Activated naive CD8-positive, alpha-beta T cell treated with anti-CD3 and anti-CD28 coated beads, Interleukin-2, amount 50 U/mL, for 24 hours (primary cell): ENCODE measurements at regions not wholly inside any gene's neighbourhood (a gene's known extent, or its start where the extent isn't known, plus 50 kb on each side); places are given as distances from the start of the nearest gene placed in this dataset.

Experiments used
- ATAC-seq: fragments of 150-1000 bp; cut with Tn5 transposase; one replicate; pipeline ENCODE4 v1.10.0; 2021
- DNase-seq: peaks from one replicate; pipeline ENCODE4 v3.0.0; 2021
- H3K27ac Mint-ChIP-seq: one replicate; pipeline ENCODE4 v1.8.0; 2021; ENCODE audit warnings: mild to moderate bottlenecking, mixed read lengths
- H3K27me3 Mint-ChIP-seq: one replicate; pipeline ENCODE4 v1.8.0; 2021; ENCODE audit warnings: mixed read lengths
- H3K36me3 Mint-ChIP-seq: one replicate; pipeline ENCODE4 v1.8.0; 2021; ENCODE audit warnings: low read depth, mixed read lengths
- H3K4me1 Mint-ChIP-seq: one replicate; pipeline ENCODE4 v1.8.0; 2021; ENCODE audit warnings: mixed read lengths
- H3K4me3 Mint-ChIP-seq: one replicate; pipeline ENCODE4 v1.8.0; 2021; ENCODE audit warnings: mild to moderate bottlenecking, moderate library complexity, mixed read lengths
- H3K9me3 Mint-ChIP-seq: one replicate; pipeline ENCODE4 v1.8.0; 2021; ENCODE audit warnings: mixed read lengths

DNA sequence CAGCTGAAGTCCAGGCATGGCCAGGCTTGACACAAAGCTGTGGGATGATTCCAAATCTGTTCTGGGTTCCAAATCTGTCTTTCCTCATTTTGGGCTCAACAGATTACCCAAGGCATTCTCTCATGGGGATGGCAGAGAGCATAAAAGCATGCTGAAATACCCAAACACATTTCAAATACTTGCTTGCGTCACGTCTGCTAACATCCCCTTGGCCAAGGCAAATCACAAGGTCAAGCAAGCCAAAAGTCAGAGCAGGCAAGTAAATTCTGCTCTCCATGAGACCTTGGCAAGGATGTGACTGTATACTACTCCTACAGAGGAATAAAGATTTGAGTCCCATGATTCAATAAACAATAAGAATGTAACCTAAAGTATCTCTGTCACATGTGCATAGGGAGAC lies 306.7 kb downstream of the EPB41L4A start:
- H3K27ac Mint-ChIP-seq, result no peak overlapping the region
- H3K4me1 Mint-ChIP-seq, result no peaks in the 10 kb centered on the region
- ATAC-seq (no peak), DNase-seq (no peak)
- H3K4me3 Mint-ChIP-seq, result no peak overlapping the region
- peaks cover 2% of the 10 kb centered on the region for H3K27me3 Mint-ChIP-seq
- H3K9me3 Mint-ChIP-seq, result no peaks in the 10 kb centered on the region
- no peaks in the 10 kb centered on the region for H3K36me3 Mint-ChIP-seq

DNA sequence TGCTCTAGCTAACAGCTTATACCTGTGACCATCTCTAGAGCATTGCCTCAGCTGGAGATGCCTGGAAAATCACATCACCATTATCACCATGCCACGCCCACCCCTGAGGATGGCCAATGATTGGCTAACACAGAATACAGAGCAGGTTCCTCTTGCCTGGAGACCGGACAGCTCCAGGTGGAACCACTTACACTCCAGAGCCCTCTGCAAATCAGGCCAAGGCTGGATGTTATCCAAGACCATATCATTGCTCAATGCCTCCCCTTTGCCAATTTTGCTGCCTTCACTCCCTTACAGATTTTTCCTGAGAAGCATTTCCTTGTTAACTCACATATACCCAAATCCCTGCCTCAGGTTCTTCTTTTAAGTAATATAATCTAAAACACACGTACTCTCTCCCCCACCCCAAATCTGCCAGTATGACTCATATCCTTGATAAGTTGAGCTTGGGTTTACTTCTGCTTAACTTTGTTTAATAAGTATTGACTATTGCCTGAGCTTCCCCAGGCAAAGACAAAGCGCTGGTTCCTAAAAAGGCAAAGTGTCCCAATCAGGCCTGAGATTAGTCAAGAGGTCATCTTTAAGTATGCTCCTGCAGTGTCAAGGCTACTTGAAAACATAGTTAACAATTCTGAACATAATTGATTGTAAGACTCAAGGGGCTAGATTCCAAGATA lies 309.6 kb downstream of the EPB41L4A start:
- Mint-ChIP-seq H3K36me3 (no peaks in the 10 kb centered on the region), H3K27me3 (peaks cover 2% of the 10 kb centered on the region), H3K4me3 (no peak overlapping the region), H3K4me1 (no peaks in the 10 kb centered on the region), H3K27ac (no peak overlapping the region), H3K9me3 (no peaks in the 10 kb centered on the region)
- no peak for DNase-seq
- ATAC-seq, result no peak

DNA sequence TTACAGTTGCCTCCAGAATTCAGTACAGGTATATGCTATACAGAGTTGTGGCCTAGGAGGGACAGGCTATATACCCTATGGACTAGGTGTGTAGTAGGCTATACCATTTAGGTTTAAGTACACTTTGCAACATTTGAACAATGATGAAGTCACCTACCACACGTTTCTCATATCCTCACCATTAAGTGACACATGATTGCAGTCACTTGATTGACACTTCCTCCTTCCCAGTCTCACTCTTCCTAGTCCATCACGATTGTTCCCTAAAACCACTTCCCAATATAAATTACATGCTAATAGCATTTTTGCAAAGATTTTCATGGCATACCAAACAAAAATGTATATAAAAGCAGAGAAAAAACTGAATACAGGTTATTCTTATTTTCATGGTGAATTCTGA lies 312.2 kb downstream of the EPB41L4A start:
- H3K4me3 Mint-ChIP-seq, result no peak overlapping the region
- no peaks in the 10 kb centered on the region for H3K4me1 Mint-ChIP-seq
- DNase-seq, result no peak
- no peak for ATAC-seq
- H3K27me3 Mint-ChIP-seq, result peaks cover 2% of the 10 kb centered on the region
- H3K27ac Mint-ChIP-seq, result no peak overlapping the region
- no peaks in the 10 kb centered on the region for H3K36me3 Mint-ChIP-seq
- no peaks in the 10 kb centered on the region for H3K9me3 Mint-ChIP-seq

DNA sequence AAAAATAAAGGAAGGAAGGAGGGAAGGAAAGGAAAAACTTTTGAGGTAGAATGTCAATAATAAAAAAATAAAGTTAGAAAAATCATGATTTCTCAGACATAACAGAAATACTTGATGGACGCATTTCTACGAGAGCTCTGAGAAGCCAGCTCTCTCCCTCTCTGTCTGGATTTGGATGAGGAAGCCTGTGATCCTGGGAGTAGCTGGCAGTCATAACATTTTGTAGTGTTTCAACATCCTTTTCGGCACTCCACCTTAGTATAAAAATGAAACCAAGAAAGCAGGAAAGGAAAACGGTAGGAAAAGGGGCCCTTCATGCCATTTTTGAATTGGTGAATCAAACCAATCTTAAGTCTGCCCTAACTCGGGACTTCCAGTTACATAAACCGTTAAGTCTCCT lies 321.3 kb downstream of the EPB41L4A start:
- Mint-ChIP-seq H3K4me1 (no peaks in the 10 kb centered on the region), H3K9me3 (no peaks in the 10 kb centered on the region), H3K27me3 (peaks cover 2% of the 10 kb centered on the region), H3K27ac (no peak overlapping the region), H3K4me3 (no peak overlapping the region), H3K36me3 (no peaks in the 10 kb centered on the region)
- no peak for ATAC-seq
- DNase-seq, result no peak

DNA sequence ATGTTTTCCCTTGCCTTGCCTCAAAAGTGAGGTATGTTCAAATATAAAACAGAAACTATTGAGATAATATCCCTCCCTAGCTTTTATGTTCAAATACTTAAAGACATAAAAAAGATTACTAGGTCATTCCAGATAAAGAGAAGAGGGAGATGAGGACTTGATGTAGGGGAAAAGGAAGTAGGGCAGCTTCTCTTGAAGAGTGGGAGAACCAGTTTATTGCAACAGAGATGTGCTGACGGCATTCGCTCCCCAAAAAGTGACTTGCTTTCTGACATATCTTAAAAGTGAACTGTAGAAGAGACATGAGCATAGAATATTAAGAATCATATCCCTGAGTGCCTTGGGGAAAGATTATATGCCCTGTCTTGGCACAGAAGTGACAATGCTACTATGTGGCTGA lies 330.2 kb upstream of the NREP start:
- H3K27ac Mint-ChIP-seq, result no peak overlapping the region
- H3K4me1 Mint-ChIP-seq, result no peaks in the 10 kb centered on the region
- DNase-seq (no peak), ATAC-seq (no peak)
- no peaks in the 10 kb centered on the region for H3K27me3 Mint-ChIP-seq
- H3K4me3 Mint-ChIP-seq, result no peak overlapping the region
- H3K36me3 Mint-ChIP-seq, result no peaks in the 10 kb centered on the region
- H3K9me3 Mint-ChIP-seq, result no peaks in the 10 kb centered on the region

DNA sequence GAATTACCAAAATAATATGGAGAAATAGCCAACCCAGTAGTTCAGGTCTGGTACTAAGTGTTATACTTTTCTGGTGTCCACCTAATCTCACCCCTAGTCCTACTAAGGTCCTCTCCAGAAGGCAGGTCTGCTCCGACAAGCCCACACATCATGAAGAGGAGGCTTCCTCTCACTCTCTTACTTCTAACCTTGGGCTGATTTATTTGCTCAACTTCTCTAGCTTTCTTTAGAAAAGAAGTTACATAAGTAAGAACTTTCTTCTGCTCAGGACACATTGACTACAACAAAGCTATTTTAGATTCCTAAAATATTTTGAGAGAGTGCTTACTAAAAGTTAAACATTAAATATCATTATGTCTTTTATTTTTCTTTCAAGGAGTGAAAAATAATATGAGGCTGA lies 329.7 kb upstream of the NREP start:
- no peaks in the 10 kb centered on the region for H3K9me3 Mint-ChIP-seq
- no peaks in the 10 kb centered on the region for H3K4me1 Mint-ChIP-seq
- DNase-seq (no peak), ATAC-seq (no peak)
- no peaks in the 10 kb centered on the region for H3K27me3 Mint-ChIP-seq
- H3K36me3 Mint-ChIP-seq, result no peaks in the 10 kb centered on the region
- H3K27ac Mint-ChIP-seq, result no peak overlapping the region
- H3K4me3 Mint-ChIP-seq, result no peak overlapping the region

DNA sequence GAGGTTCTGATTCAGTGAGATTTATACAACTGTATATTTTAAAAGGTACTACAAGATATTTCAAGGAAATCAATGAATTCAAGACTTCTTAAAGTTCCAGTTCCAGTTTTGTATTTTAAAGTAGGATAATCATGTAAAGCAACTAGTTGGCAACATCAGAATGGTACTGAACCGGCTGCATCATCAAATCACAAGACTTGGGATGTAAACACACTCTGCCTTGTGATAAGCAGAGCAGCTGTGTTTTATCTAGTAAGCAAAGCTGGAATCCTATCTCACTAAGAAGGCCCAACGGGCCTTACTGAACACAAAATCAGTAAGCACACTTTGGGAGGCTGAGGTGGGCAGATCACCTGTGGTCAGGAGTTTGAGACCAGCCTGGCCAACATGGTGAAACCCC lies 327.2 kb upstream of the NREP start:
- H3K27ac Mint-ChIP-seq, result no peak overlapping the region
- no peak overlapping the region for H3K4me3 Mint-ChIP-seq
- peaks cover 4% of the 10 kb centered on the region for H3K9me3 Mint-ChIP-seq
- no peaks in the 10 kb centered on the region for H3K4me1 Mint-ChIP-seq
- H3K36me3 Mint-ChIP-seq, result no peaks in the 10 kb centered on the region
- DNase-seq (no peak), ATAC-seq (no peak)
- no peaks in the 10 kb centered on the region for H3K27me3 Mint-ChIP-seq

DNA sequence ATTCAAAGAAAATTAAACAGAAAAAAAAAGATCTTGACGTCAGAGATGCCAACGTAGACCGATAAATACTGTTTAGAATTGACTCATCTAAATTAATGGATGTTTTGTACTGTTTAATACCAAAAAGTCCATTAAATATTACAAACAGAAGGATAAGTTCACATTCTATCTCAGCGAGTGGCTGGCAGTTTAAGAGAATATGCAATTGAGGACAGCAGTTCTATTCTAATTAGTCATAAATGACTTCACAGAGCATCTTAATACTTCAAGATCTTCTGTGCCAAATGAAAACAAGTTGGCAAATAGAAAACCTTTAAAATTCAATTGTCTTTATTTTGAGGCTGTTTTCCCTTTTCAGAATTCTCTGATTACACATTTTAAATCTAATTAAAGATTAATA lies 326.6 kb upstream of the NREP start:
- DNase-seq, result no peak

DNA sequence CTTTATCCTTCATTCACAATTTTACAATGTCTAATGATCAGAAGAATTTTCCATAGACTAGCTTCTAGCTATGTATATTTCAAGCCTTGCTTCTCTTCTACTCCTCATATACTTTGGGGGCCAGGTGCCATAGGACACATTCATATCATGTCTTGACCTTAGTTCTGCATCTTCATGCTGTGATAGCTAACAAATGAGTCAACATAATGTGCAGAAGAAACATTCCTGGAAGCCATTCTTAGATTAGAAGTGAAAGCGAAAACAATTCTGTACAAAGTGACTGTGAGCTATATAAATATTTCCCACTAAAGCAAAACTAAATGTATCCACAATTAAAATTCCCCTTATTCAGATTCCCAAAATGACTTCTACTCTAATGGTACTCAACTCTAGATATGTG lies 320.2 kb upstream of the NREP start:
- Mint-ChIP-seq H3K4me1 (no peaks in the 10 kb centered on the region), H3K9me3 (peaks cover 11% of the 10 kb centered on the region), H3K4me3 (no peak overlapping the region), H3K27me3 (no peaks in the 10 kb centered on the region), H3K27ac (no peak overlapping the region), H3K36me3 (no peaks in the 10 kb centered on the region)
- ATAC-seq, result no peak
- DNase-seq, result no peak

More for the DNA sequence above, 326.6 kb upstream of the NREP start:
- Mint-ChIP-seq H3K4me1 (no peaks in the 10 kb centered on the region), H3K36me3 (no peaks in the 10 kb centered on the region), H3K4me3 (no peak overlapping the region), H3K9me3 (peaks cover 6% of the 10 kb centered on the region), H3K27ac (no peak overlapping the region), H3K27me3 (no peaks in the 10 kb centered on the region)
- ATAC-seq, result no peak

DNA sequence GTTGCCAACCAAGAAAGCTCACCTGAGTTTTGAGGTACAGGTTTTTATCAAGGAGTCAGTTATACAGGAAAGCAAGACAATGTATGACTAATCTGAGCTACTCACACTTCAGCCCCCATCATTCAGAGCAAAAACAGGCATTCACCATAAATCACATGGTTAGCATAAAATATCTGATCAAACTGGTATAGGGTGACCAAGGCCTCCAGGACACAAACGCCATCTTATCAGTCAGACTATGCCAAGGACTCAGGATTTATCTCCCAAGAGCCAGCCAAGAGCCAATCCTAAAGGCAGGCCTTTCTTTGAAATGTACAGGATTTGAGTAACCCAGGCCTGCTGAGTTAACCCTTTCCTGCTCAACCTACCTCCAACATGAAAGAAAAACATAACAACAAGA lies 313.0 kb upstream of the NREP start:
- Mint-ChIP-seq H3K27me3 (no peaks in the 10 kb centered on the region), H3K9me3 (no peaks in the 10 kb centered on the region), H3K27ac (no peak overlapping the region), H3K4me3 (no peak overlapping the region), H3K36me3 (no peaks in the 10 kb centered on the region), H3K4me1 (no peaks in the 10 kb centered on the region)
- DNase-seq (no peak), ATAC-seq (no peak)

DNA sequence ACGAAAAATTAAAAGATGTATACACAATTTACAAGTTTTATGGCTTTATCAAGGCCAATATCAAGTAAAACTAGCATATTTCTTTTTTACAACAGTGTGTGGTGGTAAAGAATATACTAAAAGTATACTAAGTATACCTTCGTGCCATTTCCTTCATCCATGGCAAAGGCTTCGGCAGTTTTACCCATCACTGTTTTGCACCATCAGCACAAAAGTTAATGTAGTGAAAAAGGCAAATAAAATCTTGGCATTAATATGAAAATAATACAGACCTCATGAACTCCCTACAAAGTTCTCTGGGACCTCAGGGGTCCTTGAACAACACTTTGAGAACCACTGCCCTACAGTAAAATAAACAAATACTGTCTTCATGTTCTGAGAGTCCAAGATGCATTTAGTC lies 312.3 kb upstream of the NREP start:
- no peak overlapping the region for H3K4me3 Mint-ChIP-seq
- no peaks in the 10 kb centered on the region for H3K36me3 Mint-ChIP-seq
- H3K4me1 Mint-ChIP-seq, result no peaks in the 10 kb centered on the region
- H3K27me3 Mint-ChIP-seq, result no peaks in the 10 kb centered on the region
- H3K9me3 Mint-ChIP-seq, result no peaks in the 10 kb centered on the region
- ATAC-seq (no peak), DNase-seq (no peak)
- no peak overlapping the region for H3K27ac Mint-ChIP-seq

DNA sequence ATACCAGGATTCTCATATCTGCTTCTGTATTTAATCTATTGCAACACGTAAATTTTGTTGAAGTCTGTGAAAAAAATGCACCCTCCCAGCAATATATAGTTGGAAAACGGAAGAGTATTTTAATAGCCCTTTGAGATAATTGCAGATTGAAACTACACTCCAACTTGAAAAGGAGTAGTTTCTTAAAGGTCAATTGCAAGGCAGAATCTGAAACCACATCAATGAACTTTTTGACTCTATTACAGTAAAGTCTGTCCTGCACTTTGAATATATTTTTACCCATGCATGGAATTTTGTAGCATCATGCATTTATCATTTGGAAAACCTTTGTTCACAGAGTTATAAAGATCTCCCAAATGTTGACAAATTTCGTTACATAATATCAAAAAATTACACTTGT lies 311.6 kb upstream of the NREP start:
- Mint-ChIP-seq H3K4me1 (no peaks in the 10 kb centered on the region), H3K4me3 (no peak overlapping the region), H3K9me3 (no peaks in the 10 kb centered on the region), H3K27ac (no peak overlapping the region), H3K36me3 (no peaks in the 10 kb centered on the region), H3K27me3 (no peaks in the 10 kb centered on the region)
- ATAC-seq (no peak), DNase-seq (no peak)

DNA sequence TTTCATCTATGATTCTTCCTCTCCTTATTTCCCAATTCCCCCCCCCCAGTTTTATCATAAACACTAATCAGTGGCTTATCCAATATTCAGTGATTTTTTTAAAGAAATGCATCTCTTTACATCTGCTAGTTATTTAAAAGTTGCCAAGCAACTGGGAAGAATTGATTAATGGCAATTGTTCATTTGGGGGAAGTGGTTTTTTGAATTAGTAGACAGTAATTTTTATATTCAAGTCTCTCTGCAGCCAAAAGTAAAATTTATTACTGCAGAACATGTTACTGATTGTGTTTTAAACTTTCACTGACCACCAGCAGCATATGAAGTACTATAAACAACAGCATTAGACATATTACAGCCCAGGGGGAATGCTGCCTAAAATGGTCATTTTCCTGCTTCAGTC lies 308.8 kb upstream of the NREP start:
- H3K9me3 Mint-ChIP-seq, result no peaks in the 10 kb centered on the region
- H3K27ac Mint-ChIP-seq, result no peak overlapping the region
- ATAC-seq, result no peak
- no peak overlapping the region for H3K4me3 Mint-ChIP-seq
- H3K27me3 Mint-ChIP-seq, result no peaks in the 10 kb centered on the region
- H3K4me1 Mint-ChIP-seq, result no peaks in the 10 kb centered on the region
- no peak for DNase-seq
- H3K36me3 Mint-ChIP-seq, result no peaks in the 10 kb centered on the region

DNA sequence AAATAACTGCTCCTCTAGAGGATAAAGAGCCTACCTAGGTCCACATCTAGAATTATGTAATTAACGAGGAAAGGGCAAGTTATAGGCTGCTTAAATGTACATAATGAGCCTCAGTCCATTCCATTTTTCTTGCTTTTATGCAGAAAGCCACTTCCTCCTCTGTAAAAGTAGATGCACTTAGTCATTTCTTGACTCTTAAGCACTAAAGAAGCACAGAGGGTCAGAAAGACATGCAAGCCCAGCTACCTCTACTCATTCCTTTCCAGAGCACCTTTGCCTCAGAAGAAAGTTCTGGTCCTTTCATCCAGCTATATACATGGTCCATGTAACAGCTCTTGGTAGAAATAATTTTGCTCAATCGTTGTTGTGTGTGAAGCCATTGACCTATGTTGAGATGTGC lies 308.0 kb upstream of the NREP start:
- Mint-ChIP-seq H3K9me3 (no peaks in the 10 kb centered on the region), H3K27me3 (no peaks in the 10 kb centered on the region), H3K36me3 (no peaks in the 10 kb centered on the region), H3K4me3 (no peak overlapping the region), H3K27ac (no peak overlapping the region), H3K4me1 (no peaks in the 10 kb centered on the region)
- ATAC-seq (no peak), DNase-seq (no peak)

DNA sequence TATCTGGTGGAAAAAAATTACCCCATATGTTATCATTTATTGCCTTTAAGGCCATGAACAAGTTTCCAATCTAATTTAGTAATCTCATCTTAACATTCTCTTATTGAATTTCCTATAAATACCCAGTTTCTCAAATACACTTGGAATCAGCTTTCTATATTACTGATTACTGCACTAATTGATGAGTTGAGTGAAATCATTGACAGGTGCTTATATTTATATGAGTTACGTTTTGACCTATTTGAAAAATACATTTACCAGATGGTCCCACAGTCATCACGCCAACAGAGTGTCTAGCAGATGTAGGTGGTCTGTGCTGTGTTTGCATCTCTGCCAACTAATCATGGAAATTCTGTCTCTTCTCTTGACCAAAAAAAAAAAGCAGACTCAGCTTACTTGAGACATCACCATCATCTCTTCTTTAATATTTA lies 307.3 kb upstream of the NREP start:
- Mint-ChIP-seq H3K4me3 (no peak overlapping the region), H3K27ac (no peak overlapping the region), H3K27me3 (no peaks in the 10 kb centered on the region), H3K4me1 (no peaks in the 10 kb centered on the region), H3K36me3 (no peaks in the 10 kb centered on the region), H3K9me3 (no peaks in the 10 kb centered on the region)
- no peak for ATAC-seq
- no peak for DNase-seq

DNA sequence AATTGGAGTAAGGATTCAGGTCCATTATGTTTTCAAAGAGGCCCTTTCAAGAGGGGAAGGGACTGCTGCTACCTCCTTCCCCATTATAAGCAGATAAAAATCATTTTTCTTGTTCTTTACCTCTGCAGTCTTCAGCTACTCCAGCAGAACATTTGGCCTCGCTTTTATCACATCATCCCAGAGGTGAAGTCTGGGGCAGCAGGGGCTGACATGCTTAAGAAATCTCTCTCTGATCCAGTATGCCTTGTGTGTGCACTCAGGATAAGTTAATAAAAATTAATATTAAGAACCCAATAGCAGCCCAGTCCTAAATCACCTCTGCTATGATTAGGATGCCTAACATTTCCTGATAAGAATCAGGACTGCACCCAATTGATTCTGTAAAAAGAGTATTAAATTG lies 306.9 kb upstream of the NREP start:
- DNase-seq (no peak), ATAC-seq (no peak)
- H3K4me3 Mint-ChIP-seq, result no peak overlapping the region
- H3K36me3 Mint-ChIP-seq, result no peaks in the 10 kb centered on the region
- no peaks in the 10 kb centered on the region for H3K27me3 Mint-ChIP-seq
- H3K4me1 Mint-ChIP-seq, result no peaks in the 10 kb centered on the region
- no peaks in the 10 kb centered on the region for H3K9me3 Mint-ChIP-seq
- H3K27ac Mint-ChIP-seq, result no peak overlapping the region
